Fibroblast of pulmonary artery (primary cell): ENCODE measurements at regions not wholly inside any gene's neighbourhood (a gene's known extent, or its start where the extent isn't known, plus 50 kb on each side); places are given as distances from the start of the nearest gene placed in this dataset.

ENCODE experiments used
- DNase-seq: peaks from one replicate; pipeline ENCODE4 v3.0.0-alpha.2; 2010; ENCODE audit warnings: low read depth
- H3K4me3 ChIP-seq: replicated peaks from 2 replicates; pipeline ENCODE4 v1.5.1; 2011; ENCODE audit warnings: low read depth, mild to moderate bottlenecking, control low read depth, low read length, moderate library complexity
- TF ChIP-seq, protein P1 (sequence below): IDR thresholded peaks from 2 replicates; pipeline ENCODE4 v1.5.1; 2011; ENCODE audit warnings: mild to moderate bottlenecking, control low read depth, low read length, inconsistent platforms; ENCODE audit errors: missing control alignments

DNA sequence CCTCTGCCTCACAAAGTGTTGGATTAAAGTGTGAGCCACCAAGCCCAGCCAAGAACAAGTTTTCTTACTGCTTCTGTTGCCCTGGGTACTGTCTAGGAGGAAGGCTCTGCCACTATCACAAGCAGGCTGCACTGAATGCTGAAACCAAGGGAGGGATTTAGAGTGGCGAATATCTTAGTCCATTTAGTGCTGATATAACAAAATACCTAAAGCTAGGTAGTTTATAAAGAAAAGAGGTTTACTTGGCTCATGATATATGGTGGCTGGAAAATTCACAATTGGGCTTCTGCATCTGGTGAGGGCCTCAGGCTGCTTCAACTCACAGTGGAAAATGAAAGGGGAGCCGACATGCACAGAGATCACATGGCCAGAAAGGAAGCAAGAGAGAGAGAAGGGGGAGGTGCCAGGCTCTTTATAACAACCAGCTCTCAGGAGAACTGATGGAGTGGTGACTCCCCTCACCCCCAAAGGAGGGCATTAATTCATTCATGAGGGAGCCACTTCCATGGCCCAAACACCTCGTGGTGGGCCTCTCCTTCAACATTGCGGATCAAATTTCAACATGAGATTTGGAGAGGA is 146.0 kb upstream of the SERPINE2 start:
- H3K4me3 ChIP-seq, result no peak overlapping the region
- DNase-seq, result no peak
- TF ChIP-seq, protein P1, sequence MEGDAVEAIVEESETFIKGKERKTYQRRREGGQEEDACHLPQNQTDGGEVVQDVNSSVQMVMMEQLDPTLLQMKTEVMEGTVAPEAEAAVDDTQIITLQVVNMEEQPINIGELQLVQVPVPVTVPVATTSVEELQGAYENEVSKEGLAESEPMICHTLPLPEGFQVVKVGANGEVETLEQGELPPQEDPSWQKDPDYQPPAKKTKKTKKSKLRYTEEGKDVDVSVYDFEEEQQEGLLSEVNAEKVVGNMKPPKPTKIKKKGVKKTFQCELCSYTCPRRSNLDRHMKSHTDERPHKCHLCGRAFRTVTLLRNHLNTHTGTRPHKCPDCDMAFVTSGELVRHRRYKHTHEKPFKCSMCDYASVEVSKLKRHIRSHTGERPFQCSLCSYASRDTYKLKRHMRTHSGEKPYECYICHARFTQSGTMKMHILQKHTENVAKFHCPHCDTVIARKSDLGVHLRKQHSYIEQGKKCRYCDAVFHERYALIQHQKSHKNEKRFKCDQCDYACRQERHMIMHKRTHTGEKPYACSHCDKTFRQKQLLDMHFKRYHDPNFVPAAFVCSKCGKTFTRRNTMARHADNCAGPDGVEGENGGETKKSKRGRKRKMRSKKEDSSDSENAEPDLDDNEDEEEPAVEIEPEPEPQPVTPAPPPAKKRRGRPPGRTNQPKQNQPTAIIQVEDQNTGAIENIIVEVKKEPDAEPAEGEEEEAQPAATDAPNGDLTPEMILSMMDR, result no peak

DNA sequence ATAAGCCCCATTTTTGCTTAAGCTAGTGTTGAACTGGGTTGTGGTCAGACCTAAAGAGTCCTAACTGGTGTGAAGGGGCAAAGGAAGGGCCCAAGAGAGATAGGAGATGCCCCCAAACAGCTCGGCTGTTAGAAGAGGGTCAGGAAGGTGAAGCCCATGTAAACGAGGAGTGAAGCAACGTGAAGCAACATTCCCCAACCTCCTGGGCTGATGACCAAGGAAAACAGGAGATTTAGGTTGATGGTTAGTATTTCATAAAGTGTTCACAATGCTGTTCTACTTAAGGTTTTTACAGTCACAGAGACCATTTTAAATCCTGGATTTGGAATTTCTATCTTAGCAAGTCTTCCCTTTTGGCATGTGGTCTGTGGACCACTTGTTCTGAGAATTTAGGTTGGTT is 144.0 kb upstream of the SERPINE2 start:
- TF ChIP-seq, protein P1, result no peak
- no peak overlapping the region for H3K4me3 ChIP-seq
- DNase-seq, result no peak

DNA sequence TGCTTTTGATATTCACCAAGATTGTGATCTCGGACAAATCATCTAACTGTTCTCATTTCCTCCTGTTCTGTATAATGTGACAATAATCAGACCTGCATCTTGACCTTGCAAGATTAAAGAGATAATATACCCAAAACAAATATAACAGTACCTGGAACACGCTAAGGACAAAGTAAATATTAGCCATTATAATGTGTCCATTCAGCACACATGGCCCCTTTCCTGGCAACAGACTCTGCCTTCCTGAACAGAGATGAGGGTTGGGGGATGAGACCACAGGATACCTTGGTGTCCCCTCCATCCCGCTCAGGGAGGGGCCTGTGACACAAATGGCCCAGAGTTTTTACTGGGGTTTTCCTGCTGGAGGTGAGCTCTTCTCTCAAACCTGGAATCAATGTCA is 143.4 kb upstream of the SERPINE2 start:
- no peak overlapping the region for H3K4me3 ChIP-seq
- TF ChIP-seq, protein P1, result no peak
- DNase-seq, result no peak

DNA sequence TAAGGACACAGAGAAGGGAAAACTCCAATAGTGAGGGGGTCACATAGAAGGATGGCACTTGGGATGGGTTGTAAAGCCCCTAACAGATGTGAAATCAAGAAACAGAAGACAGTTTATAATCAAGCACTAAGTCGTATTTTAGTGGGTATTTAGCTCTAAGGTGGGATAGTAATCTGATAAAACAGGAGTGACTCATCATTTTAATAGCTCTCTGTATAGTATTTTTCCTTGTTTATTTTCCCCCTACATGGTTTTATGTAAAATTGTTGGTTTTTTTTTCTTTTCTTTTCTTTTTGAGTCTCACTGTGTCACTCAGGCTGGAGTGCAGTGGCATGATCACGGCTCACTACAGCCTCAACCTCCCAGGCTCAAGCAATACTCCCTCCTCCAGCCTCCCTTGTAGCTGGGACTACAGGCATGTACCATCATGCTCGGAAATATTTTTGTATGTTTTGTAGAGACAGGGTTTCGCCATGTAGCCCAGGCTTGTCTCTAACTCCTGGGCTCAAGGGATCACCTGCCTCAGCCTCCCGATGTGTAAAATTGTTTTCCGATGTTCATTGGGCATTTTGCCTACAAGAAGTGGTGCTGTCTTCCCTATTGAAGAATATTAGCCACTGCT is 142.6 kb upstream of the SERPINE2 start:
- no peak for DNase-seq
- H3K4me3 ChIP-seq, result no peak overlapping the region
- TF ChIP-seq, protein P1, result no peak

DNA sequence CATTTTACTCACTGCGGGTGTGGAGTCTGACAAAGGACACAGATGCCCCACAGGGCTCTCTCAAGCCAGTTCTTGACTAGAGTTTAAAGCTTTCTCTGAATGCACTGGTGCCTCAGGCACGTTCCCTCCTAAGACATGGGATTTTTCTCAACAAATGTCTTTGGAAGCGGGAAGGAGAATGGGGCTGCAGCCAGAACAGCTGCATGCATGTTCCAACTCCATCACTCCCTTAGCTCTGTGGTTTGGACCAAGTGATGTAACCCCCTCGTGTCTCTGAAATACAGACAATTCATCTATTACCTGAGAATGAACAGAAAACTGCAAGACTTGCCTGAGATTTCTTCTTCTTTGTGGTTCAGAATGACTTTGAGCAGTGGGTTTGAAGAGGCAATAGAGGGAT is 141.7 kb upstream of the SERPINE2 start:
- H3K4me3 ChIP-seq, result no peak overlapping the region
- no peak for DNase-seq
- TF ChIP-seq, protein P1, result no peak

DNA sequence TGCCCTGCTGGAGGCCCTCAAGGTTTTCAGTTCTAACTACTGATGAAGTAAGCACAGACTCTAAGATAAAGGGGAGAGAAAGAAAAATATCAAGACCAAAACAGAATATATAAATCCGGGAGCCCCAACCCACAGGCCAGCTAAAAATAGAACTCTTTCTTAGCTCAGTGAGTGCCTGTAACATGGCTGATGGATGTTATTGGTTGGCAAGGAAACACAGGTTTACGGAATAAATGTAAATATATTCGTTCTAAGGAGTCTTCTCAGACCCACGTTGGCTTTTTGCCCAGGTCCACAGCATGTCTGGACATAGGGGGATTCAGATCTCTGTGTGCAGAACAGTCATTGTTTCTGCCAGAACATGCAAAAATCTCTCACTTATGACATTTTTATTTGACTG is 139.0 kb upstream of the SERPINE2 start:
- peak; percentile 66 for DNase-seq
- TF ChIP-seq, protein P1, result no peak
- no peak overlapping the region for H3K4me3 ChIP-seq

DNA sequence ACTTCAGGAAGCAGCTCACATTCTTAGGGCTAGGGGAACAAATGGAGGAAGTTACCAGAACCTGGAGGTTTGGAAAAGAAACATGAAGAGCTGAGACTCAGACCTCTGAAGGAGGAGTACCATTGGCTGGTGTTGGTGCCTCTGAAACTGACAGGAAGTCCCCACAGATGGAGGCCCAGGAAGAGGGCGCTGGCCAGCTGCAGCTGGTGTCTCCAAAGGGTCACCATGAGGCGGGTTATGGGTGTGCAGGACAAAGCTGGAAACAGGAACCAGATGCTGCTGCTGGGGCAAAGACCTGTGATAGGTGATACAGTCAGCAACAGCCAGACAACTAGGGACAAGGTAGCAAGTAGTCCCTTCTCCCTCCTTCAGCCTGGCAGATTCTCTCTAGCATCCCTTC is 136.5 kb upstream of the SERPINE2 start:
- no peak for DNase-seq
- TF ChIP-seq, protein P1, result no peak

More for the DNA sequence above, 136.5 kb upstream of the SERPINE2 start:
- H3K4me3 ChIP-seq, result no peak overlapping the region
